GM12891 (cell line): ENCODE measurements at regions not wholly inside any gene's neighbourhood (a gene's known extent, or its start where the extent isn't known, plus 50 kb on each side); places are given as distances from the start of the nearest gene placed in this dataset.

Experiments used
- PAX5 ChIP-seq: IDR thresholded peaks from 2 replicates; pipeline ENCODE4 v1.6.1; 2011; ENCODE audit warnings: low read length, moderate library complexity, mild to moderate bottlenecking; ENCODE audit not compliant: insufficient read depth, severe bottlenecking
- POLR2A ChIP-seq: IDR thresholded peaks from 2 replicates; pipeline ENCODE4 v1.6.1; 2011; ENCODE audit warnings: low read depth, low read length, control low read depth
- POLR2AphosphoS5 ChIP-seq: IDR thresholded peaks from 2 replicates; pipeline ENCODE4 v1.6.1; 2011; ENCODE audit warnings: low read depth, low read length, control low read depth
- POU2F2 ChIP-seq: IDR thresholded peaks from 2 replicates; pipeline ENCODE4 v1.6.1; 2011; ENCODE audit warnings: low read depth, mild to moderate bottlenecking, control low read depth, low read length, moderate library complexity
- SPI1 ChIP-seq: IDR thresholded peaks from 2 replicates; pipeline ENCODE4 v1.6.1; 2011; ENCODE audit warnings: low read depth, low read length, control low read depth
- TAF1 ChIP-seq: IDR thresholded peaks from 2 replicates; pipeline ENCODE4 v1.6.1; 2011; ENCODE audit warnings: low read depth, low read length, control low read depth

GRCh38 chr5:88033191-88033590 lies 235.5 kb downstream of the TMEM161B start:
- TF ChIP-seq POLR2AphosphoS5: no peak
- TF ChIP-seq POLR2A: no peak
- TF ChIP-seq SPI1: no peak
- TF ChIP-seq TAF1: no peak
- TF ChIP-seq PAX5: no peak
- no peak for TF ChIP-seq POU2F2
